Right renal cortex interstitium (tissue), 3 donors: ENCODE measurements at regions not wholly inside any gene's neighbourhood (a gene's known extent, or its start where the extent isn't known, plus 50 kb on each side); places are given as distances from the start of the nearest gene placed in this dataset.

Source experiments
- DNase-seq, 3 donors: peaks; one replicate each; pipeline ENCODE4 v3.0.0-alpha.2; 2013; ENCODE audit warnings: low read depth in 3 of 3, low spot score in 2 of 3

DNA sequence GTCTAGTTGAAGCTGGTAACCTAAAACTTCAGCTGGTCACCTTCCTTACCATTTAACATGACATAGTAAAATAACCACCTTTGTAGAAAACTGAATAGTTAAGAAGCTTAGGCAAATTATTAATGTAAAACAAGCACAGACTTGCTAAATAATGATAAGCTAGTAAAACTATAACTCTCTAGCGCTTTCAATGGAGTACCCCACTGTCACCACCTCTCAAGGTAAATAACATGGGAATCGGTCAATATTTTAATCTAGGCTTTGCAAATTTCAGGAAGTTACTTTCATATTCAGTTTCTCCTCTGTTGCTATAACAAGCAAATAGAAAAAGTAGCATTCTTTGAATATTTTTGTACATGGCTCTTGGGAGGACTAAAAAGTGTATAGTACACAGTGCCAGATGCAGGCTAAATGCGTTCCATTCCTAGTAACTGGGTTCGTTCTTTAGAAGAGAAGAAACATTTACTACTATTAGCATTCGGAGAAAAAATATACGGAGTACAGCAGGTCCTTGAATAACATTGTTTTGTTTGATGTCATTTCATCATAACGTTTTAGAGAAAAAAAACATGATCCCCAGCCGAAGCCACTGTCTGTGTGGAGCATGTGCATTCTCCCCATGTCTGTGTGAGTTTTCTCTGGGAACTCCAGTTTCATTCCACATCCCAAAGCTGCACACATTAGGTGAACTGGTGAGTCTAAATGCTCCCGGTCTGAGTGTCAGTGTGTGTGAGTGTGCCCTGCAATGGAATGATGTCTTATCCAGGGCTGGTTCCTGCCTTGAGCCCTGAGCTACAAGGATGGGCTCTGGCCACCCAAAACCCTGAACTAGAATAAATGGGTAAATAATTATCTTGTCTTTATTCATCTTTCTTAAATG is 52.5 kb downstream of the EPRS1 start:
- no peak for DNase-seq

DNA sequence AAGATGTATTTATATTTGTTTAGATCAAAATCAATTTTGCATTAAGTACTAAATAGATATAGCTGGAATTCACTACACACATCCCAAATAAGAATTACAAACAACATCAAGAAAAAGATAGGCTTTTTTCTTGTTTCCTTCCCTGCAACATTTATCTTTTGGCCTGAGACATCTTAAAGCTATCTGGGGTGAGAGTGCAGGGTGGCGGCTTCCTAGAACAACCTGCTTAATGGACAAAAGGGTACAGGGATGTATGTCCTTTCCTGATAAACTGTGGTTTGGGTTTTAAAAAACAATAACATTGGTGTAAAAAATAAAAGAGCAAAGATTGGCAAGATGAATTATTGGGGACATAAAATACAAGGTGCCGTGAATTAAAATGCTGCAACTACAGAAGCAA is 54.4 kb downstream of the EPRS1 start:
- DNase-seq = no peak

DNA sequence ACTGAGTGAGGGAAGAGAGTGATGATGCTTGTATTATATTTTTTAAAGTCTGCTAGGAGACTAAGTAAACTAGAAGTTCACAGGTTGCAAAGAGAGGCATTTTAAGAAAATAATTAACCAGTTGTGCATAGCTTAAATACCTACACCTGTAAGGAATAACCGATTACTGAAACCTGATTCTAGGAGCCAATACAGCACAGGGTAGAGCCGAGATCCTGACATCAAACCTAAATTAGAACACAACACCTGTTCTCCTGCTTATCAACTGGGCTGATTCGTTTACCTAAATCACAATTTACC is 54.8 kb downstream of the EPRS1 start:
- DNase-seq = peak in 1 of 3 donors; percentile 1

DNA sequence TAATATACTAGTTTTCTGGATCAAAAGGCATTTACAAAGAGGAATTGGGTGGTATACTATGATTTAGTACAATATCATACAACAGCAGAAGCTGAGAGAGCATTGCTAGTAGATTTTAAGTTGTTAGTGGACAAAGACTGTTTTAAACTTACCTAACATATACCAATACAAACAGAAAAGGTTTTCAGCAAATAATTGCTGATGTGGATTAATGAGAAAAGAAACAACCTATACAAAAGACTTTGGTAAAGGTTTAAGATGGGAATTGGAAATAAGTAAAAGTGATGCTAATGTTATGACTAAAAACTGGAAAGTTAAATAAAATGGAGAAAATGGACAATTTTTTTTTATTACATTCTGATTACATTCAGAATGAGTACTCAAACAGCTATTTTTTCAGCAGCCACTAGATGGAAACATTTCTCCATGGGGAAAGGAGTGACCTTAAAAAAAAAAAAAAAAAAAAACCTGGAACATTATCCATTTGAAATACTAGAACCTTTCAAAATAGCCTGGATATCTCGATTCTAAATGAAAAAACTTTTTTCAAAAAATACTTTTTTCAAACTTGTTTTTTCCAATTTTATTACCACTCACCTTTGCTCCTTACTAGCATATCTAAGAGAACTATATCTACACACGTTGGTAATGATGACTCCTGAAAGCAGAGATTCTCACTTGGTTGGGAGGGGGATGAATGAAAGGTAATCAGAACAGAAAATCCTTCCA is 55.4 kb downstream of the EPRS1 start:
- DNase-seq = peak in 2 of 3 donors; percentile 18 to 25

DNA sequence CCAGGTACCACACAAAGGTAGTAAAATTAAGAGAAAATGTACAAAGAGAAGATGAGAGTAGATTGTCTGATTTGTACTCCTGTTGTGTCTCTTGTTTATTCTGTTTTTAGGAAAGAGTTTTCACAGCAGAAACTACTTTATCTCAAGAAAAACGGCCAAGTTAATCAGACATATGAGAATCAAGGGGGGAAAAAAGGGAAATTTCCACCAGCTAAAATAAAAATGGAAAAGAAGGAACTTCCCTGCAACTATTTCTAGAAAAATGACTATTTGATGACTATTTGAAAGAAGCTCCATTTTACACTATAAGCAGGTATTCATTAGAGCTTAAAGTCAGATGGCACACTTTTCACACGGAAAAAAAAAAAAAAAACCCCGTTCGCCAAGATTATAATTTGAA is 56.5 kb downstream of the EPRS1 start:
- DNase-seq = no peak

DNA sequence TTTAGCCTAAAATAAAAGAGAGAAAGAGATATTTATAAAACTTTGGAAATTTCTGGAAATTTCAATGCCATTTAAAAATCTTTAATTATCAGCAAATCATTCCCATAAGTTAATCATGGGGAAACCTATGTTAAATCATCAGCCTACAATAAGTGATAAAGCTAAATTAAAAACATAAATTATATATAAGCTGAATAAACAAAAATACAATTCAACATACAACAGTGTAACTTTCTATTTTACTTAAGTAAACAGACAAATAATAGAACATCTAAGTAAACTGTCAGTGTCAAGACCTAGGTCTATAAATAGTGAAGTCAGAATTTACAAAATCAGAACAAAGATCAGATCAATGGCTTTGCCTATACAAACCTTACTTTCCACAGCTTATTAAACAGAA is 57.5 kb downstream of the EPRS1 start:
- DNase-seq = no peak

DNA sequence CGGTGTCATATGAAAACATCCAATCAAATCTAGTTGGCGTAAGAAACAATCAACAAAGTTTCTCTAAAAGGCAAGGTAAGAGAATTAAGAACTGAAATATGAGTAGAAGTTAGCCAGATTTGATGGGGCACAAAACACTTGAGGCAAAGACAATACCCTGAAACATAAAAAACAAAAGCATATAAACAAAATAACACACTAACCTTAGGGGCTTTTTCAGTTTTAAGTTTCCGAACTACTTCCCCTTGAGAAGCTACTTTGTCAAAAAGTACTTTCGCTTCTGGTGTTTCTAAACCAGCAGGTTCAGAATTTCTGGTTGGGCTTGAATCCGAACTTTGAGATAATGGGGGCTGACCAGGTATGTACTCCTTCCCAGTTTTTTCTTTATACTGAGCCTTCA is 57.9 kb downstream of the EPRS1 start:
- DNase-seq = no peak

DNA sequence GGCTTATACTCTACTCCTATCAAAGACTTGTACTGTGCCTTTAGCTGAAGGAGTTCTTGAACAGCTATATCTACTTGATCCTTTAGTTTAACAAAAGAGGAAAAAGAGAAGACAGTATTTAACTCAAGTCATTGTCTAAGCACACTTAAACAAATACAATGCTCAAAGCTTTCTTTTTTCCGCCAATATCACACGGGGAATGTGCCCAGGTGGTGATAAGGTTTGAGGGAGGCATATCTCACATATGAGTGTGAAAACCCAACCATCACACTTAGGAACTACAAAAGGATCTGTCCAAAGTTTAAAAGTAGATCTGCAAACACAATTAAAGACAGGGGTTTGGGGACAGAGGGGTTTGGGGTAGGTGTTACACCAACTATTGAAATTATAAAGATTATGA is 59.0 kb upstream of the SLC30A10 start:
- no peak for DNase-seq

DNA sequence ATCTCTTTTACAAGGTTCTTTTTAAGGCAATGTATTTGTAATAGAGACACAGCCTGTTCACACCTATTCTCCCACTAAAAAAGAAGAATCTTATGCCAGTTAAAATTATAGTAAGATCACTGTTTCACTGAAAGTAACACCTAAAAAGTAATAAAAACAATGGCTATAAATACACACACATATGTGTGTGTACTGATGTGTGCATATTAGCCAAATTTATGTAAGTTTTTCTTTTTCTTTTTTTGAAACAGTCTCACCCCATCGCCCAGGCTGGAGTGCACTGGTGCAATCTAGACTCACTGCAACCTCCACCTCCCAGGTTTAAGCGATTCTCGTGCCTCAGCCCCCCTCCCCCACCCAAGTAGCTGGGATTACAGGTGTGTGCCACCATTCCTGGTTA is 56.8 kb upstream of the SLC30A10 start:
- DNase-seq = no peak
